ENCODE measurements at regions not wholly inside any gene's neighbourhood (a gene's known extent, or its start where the extent isn't known, plus 50 kb on each side); places are given as distances from the start of the nearest gene placed in this dataset.

DNA sequence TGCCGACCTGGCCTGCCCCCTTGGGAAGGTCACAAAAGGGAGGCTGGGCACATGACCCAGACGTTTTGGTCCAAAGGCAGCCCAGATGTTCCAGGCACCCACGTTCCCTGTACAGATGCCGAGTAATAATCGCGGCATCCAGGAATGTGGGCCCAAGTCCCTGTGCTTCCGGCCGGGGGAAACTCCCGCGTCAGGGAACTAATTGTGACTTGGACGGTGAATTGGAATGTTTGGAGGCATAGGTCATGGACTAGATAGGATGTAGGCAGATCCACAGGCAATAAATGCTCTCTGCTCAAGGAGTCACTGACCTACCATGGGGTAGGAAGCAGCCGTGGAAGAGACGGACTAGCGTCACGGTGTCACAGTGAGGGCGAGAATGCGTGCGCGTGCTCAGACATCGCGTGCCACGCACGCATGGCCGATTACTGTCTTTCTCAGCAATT lies 178.4 kb downstream of the DUSP10 start:
- Histone ChIP-seq H3K27ac (replicated peaks) (no peak overlapping the region), H3K4me3 (replicated peaks; ENCODE audit: insufficient read depth, low read length) (no peak overlapping the region), H3K27me3 (ENCODE audit: insufficient read depth, poor library complexity, severe bottlenecking) (no peaks in the 10 kb centered on the region)
- no peak for DNase-seq (ENCODE audit: low read depth in 1 of 2, low spot score in 1 of 2)
- TF ChIP-seq, protein P1, sequence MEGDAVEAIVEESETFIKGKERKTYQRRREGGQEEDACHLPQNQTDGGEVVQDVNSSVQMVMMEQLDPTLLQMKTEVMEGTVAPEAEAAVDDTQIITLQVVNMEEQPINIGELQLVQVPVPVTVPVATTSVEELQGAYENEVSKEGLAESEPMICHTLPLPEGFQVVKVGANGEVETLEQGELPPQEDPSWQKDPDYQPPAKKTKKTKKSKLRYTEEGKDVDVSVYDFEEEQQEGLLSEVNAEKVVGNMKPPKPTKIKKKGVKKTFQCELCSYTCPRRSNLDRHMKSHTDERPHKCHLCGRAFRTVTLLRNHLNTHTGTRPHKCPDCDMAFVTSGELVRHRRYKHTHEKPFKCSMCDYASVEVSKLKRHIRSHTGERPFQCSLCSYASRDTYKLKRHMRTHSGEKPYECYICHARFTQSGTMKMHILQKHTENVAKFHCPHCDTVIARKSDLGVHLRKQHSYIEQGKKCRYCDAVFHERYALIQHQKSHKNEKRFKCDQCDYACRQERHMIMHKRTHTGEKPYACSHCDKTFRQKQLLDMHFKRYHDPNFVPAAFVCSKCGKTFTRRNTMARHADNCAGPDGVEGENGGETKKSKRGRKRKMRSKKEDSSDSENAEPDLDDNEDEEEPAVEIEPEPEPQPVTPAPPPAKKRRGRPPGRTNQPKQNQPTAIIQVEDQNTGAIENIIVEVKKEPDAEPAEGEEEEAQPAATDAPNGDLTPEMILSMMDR (IDR thresholded peaks at IDR 0.05; ENCODE audit: insufficient read depth, low read length), result no peak
- TF ChIP-seq GABPA (IDR thresholded peaks at IDR 0.05; ENCODE audit: low read depth), result no peak
- TF ChIP-seq, protein P2, sequence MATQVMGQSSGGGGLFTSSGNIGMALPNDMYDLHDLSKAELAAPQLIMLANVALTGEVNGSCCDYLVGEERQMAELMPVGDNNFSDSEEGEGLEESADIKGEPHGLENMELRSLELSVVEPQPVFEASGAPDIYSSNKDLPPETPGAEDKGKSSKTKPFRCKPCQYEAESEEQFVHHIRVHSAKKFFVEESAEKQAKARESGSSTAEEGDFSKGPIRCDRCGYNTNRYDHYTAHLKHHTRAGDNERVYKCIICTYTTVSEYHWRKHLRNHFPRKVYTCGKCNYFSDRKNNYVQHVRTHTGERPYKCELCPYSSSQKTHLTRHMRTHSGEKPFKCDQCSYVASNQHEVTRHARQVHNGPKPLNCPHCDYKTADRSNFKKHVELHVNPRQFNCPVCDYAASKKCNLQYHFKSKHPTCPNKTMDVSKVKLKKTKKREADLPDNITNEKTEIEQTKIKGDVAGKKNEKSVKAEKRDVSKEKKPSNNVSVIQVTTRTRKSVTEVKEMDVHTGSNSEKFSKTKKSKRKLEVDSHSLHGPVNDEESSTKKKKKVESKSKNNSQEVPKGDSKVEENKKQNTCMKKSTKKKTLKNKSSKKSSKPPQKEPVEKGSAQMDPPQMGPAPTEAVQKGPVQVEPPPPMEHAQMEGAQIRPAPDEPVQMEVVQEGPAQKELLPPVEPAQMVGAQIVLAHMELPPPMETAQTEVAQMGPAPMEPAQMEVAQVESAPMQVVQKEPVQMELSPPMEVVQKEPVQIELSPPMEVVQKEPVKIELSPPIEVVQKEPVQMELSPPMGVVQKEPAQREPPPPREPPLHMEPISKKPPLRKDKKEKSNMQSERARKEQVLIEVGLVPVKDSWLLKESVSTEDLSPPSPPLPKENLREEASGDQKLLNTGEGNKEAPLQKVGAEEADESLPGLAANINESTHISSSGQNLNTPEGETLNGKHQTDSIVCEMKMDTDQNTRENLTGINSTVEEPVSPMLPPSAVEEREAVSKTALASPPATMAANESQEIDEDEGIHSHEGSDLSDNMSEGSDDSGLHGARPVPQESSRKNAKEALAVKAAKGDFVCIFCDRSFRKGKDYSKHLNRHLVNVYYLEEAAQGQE (IDR thresholded peaks at IDR 0.05; ENCODE audit: insufficient replicate concordance, low read depth), result no peak
- no peak for TF ChIP-seq SPI1 (IDR thresholded peaks at IDR 0.05; ENCODE audit: borderline replicate concordance, low read depth)
- TF ChIP-seq POLR2AphosphoS5 (IDR thresholded peaks at IDR 0.05; ENCODE audit: low read depth), result no peak

DNA sequence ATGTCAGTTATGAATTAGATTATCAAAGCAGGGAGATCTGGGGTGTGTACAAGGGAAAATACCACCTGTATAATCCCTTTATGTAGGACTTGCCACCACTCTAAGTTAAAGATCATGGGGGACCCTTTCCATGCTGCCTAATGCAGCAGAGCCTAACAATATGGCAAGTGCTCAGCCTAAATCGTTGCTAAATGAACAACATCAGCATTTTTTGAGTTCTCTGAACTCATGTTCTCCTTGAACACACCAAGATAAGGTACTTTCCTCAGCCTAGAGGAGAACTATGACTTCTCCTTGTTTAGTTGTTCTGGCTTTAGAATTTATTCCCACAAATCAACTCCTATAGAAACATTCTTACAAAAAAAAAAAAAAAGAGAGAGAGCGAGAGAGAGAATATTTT lies 177.0 kb downstream of the DUSP10 start:
- TF ChIP-seq GABPA (IDR thresholded peaks at IDR 0.05; ENCODE audit: low read depth) (no peak), SPI1 (IDR thresholded peaks at IDR 0.05; ENCODE audit: borderline replicate concordance, low read depth) (no peak), POLR2AphosphoS5 (IDR thresholded peaks at IDR 0.05; ENCODE audit: low read depth) (no peak)
- TF ChIP-seq, protein P1 (IDR thresholded peaks at IDR 0.05; ENCODE audit: insufficient read depth, low read length), result no peak
- TF ChIP-seq, protein P2 (IDR thresholded peaks at IDR 0.05; ENCODE audit: insufficient replicate concordance, low read depth), result no peak
- H3K4me3 ChIP-seq (replicated peaks; ENCODE audit: insufficient read depth, low read length), result no peak overlapping the region
- H3K27ac ChIP-seq (replicated peaks), result no peak overlapping the region
- DNase-seq (ENCODE audit: low read depth in 1 of 2, low spot score in 1 of 2), result no peak
- no peaks in the 10 kb centered on the region for H3K27me3 ChIP-seq (ENCODE audit: insufficient read depth, poor library complexity, severe bottlenecking)

DNA sequence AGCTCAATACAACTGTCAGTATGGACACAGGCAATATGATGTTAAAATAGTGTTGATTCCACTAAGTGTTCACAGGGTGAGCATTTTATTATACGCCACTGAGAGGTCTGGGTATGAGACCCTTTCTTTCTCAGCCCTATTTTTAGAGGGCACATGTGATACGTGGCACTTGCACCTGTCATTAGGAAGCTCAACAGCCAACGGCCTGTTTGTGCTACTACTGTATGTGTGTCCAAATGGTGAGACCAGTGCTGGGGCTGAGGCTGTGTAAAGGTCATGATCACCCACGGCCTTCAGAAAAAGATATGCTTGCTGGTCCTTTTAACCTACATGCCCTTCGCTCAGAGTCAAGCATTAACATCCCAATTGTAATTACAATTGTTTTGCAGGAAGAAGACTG lies 176.2 kb downstream of the DUSP10 start:
- Histone ChIP-seq H3K27me3 (ENCODE audit: insufficient read depth, poor library complexity, severe bottlenecking) (no peaks in the 10 kb centered on the region), H3K4me3 (replicated peaks; ENCODE audit: insufficient read depth, low read length) (no peak overlapping the region), H3K27ac (replicated peaks) (no peak overlapping the region)
- no peak for DNase-seq (ENCODE audit: low read depth in 1 of 2, low spot score in 1 of 2)
- TF ChIP-seq, protein P1 (IDR thresholded peaks at IDR 0.05; ENCODE audit: insufficient read depth, low read length), result no peak
- no peak for TF ChIP-seq POLR2AphosphoS5 (IDR thresholded peaks at IDR 0.05; ENCODE audit: low read depth)
- TF ChIP-seq, protein P2 (IDR thresholded peaks at IDR 0.05; ENCODE audit: insufficient replicate concordance, low read depth), result no peak
- TF ChIP-seq GABPA (IDR thresholded peaks at IDR 0.05; ENCODE audit: low read depth), result no peak
- no peak for TF ChIP-seq SPI1 (IDR thresholded peaks at IDR 0.05; ENCODE audit: borderline replicate concordance, low read depth)
